GM12878 (cell line): ENCODE measurements at regions not wholly inside any gene's neighbourhood (a gene's known extent, or its start where the extent isn't known, plus 50 kb on each side); places are given as distances from the start of the nearest gene placed in this dataset.

Experiments
- ATAC-seq: fragments of 200-7000 bp; cut with Tn5 transposase; 3 replicates; pipeline ENCODE4 v1.9.1; 2020; ENCODE audit warnings: mild to moderate bottlenecking, moderate library complexity
- BruUV-seq: library from RNA; stranded (reverse); fragments of 400-500 nt; replicated peaks from 2 replicates; lab custom pipeline; 2021; lab: Mats Ljungman, UMichigan
- CTCF ChIA-PET: fragments of 300-600 bp; sonication (Branson Sonifier 250); formaldehyde crosslinking; extraction: SDS; loops from one replicate; lab custom pipeline; 2021; ENCODE audit warnings: inconsistent platforms; lab: Yijun Ruan, JAX
- POLR2A ChIA-PET: fragments of 350-600 bp; formaldehyde crosslinking; extraction: SDS; loops from one replicate; lab custom pipeline; 2021; ENCODE audit warnings: inconsistent platforms; lab: Charles Lee
- RAD21 ChIA-PET: fragments of 300-600 bp; sonication (Branson Sonifier 250); formaldehyde crosslinking; loops from one replicate; lab custom pipeline; 2023; ENCODE audit warnings: antibody characterized with exemption; ENCODE audit not compliant: unreplicated experiment; lab: Charles Lee
- SMC1A ChIA-PET: fragments of 300-600 bp; sonication (Branson Sonifier 250); formaldehyde crosslinking; loops from one replicate; lab custom pipeline; 2023; ENCODE audit not compliant: unreplicated experiment, uncharacterized antibody; lab: Charles Lee
- DNase-seq: peaks from one replicate; pipeline ENCODE4 v3.0.0-alpha.2; 2011; ENCODE audit warnings: low read depth, low spot score
- FAIRE-seq: peaks from 3 replicates; lab custom pipeline; 2011; peaks lifted over from hg19 to GRCh38; lab: Jason Lieb, UNC
- H2AFZ ChIP-seq: 2 replicates; pipeline ENCODE4 v1.6.0; 2011; ENCODE audit warnings: low read depth, low read length, control low read depth; ENCODE audit not compliant: control insufficient read depth
- H3K27ac ChIP-seq: 2 replicates; pipeline ENCODE4 v1.5.1; 2011; ENCODE audit warnings: control low read depth; ENCODE audit not compliant: control insufficient read depth, insufficient read depth
- H3K27me3 ChIP-seq, 2 experiments: replicated peaks in 1 of 2; 2 replicates each; pipeline versions ENCODE4 v1.6.0 to v1.6.1; 2011; ENCODE audit warnings: low read length in 1 of 2; ENCODE audit not compliant: control insufficient read depth in 2 of 2, insufficient read depth in 2 of 2
- H3K36me3 ChIP-seq, 2 experiments: 2 replicates each; pipeline ENCODE4 v1.5.1; 2011; ENCODE audit warnings: low read length in 1 of 2; ENCODE audit not compliant: control insufficient read depth in 2 of 2, insufficient read depth in 2 of 2
- H3K4me1 ChIP-seq: 2 replicates; pipeline ENCODE4 v1.6.1; 2011; ENCODE audit warnings: mild to moderate bottlenecking, low read length, moderate library complexity, mixed read lengths; ENCODE audit not compliant: control insufficient read depth, insufficient read depth
- H3K4me2 ChIP-seq: 2 replicates; pipeline ENCODE4 v1.6.0; 2011; ENCODE audit warnings: control low read depth; ENCODE audit not compliant: control insufficient read depth, insufficient read depth
- H3K4me3 ChIP-seq: fragments of 200-600 bp; sonication (generic); 2 replicates; pipeline ENCODE4 v1.5.1; 2016
- H3K79me2 ChIP-seq: 2 replicates; pipeline ENCODE4 v1.6.0; 2011; ENCODE audit warnings: low read length; ENCODE audit not compliant: control insufficient read depth, insufficient read depth
- H3K9ac ChIP-seq: 2 replicates; pipeline ENCODE4 v1.8.0; 2011; ENCODE audit warnings: low read length, control low read depth, mixed read lengths; ENCODE audit not compliant: control insufficient read depth, insufficient read depth
- H3K9me3 ChIP-seq: replicated peaks from 3 replicates; pipeline ENCODE4 v1.5.1; 2011; ENCODE audit warnings: mild to moderate bottlenecking, low read length; ENCODE audit not compliant: control insufficient read depth, insufficient read depth
- H4K20me1 ChIP-seq: 2 replicates; pipeline ENCODE4 v1.6.0; 2011; ENCODE audit not compliant: control insufficient read depth, insufficient read depth
- BCLAF1 ChIP-seq: fragments of 450-650 bp; IDR thresholded peaks from 2 replicates; pipeline ENCODE4 v1.6.1; 2017; ENCODE audit warnings: antibody characterized with exemption, mild to moderate bottlenecking, moderate library complexity
- E4F1 ChIP-seq: fragments of 450-650 bp; IDR thresholded peaks from 2 replicates; pipeline ENCODE4 v1.6.1; 2018; ENCODE audit warnings: borderline replicate concordance, mild to moderate bottlenecking; ENCODE audit not compliant: partially characterized antibody
- ELK1 ChIP-seq: IDR thresholded peaks from 2 replicates; pipeline ENCODE4 v1.6.1; 2012; ENCODE audit warnings: low read depth, low read length, improper control_type of control experiment
- FOXM1 ChIP-seq: IDR thresholded peaks from 2 replicates; pipeline ENCODE4 v1.6.1; 2012; ENCODE audit warnings: low read depth, mild to moderate bottlenecking, inconsistent platforms, low read length, moderate library complexity
- GABPA ChIP-seq: IDR thresholded peaks from 2 replicates; pipeline ENCODE4 v1.6.1; 2014; ENCODE audit warnings: antibody characterized with exemption, low read depth, mild to moderate bottlenecking, inconsistent platforms
- IRF5 ChIP-seq: fragments of 450-650 bp; IDR thresholded peaks from 2 replicates; pipeline ENCODE4 v1.6.1; 2017; ENCODE audit warnings: borderline replicate concordance
- JUND ChIP-seq: IDR thresholded peaks from 2 replicates; pipeline ENCODE4 v1.6.1; 2012; ENCODE audit warnings: low read depth, mild to moderate bottlenecking, low read length, improper control_type of control experiment, moderate library complexity
- KAT2A ChIP-seq: conservative IDR thresholded peaks from 2 replicates; pipeline ENCODE4 v1.6.1; 2011; ENCODE audit warnings: low read depth, low read length; ENCODE audit not compliant: control insufficient read depth
- NFIC ChIP-seq: IDR thresholded peaks from 2 replicates; pipeline ENCODE4 v1.6.1; 2012; ENCODE audit warnings: low read depth, mild to moderate bottlenecking, inconsistent platforms, low read length, moderate library complexity
- NR2C1 ChIP-seq: fragments of 450-650 bp; IDR thresholded peaks from 2 replicates; pipeline ENCODE4 v1.6.1; 2017; ENCODE audit warnings: antibody characterized with exemption, mild to moderate bottlenecking, moderate library complexity
- RUNX3 ChIP-seq: IDR thresholded peaks from 2 replicates; pipeline ENCODE4 v1.6.1; 2012; ENCODE audit warnings: low read length, inconsistent platforms
- SREBF1 ChIP-seq: IDR thresholded peaks from 2 replicates; pipeline ENCODE4 v1.6.1; 2012; ENCODE audit warnings: mild to moderate bottlenecking, low read length
- SREBF2 ChIP-seq: IDR thresholded peaks from 2 replicates; pipeline ENCODE4 v1.6.1; 2012; ENCODE audit warnings: mild to moderate bottlenecking, low read length
- TCF12 ChIP-seq: IDR thresholded peaks from 2 replicates; pipeline ENCODE4 v1.6.1; 2011; ENCODE audit warnings: low read depth, mild to moderate bottlenecking, low read length
- YBX1 ChIP-seq: fragments of 450-650 bp; IDR thresholded peaks from 2 replicates; pipeline ENCODE4 v1.6.1; 2016; ENCODE audit warnings: antibody characterized with exemption
- ZBED1 ChIP-seq: IDR thresholded peaks from 2 replicates; pipeline ENCODE4 v1.6.1; 2016; ENCODE audit warnings: borderline replicate concordance
- ZNF384 ChIP-seq: IDR thresholded peaks from 2 replicates; pipeline ENCODE4 v1.6.1; 2012; ENCODE audit warnings: low read depth, mild to moderate bottlenecking, low read length, improper control_type of control experiment, borderline replicate concordance
- ZNF622 ChIP-seq: fragments of 450-650 bp; IDR thresholded peaks from 2 replicates; pipeline ENCODE4 v1.6.1; 2017; ENCODE audit warnings: mild to moderate bottlenecking, inconsistent platforms
- ZSCAN29 ChIP-seq: fragments of 450-650 bp; IDR thresholded peaks from 2 replicates; pipeline ENCODE4 v1.6.1; 2017; ENCODE audit warnings: mild to moderate bottlenecking, moderate library complexity
- WGBS: methylation state at CpG from one replicate; pipeline ENCODE4 v1.1.6; 2016; ENCODE audit warnings: low lambda C conversion rate; ENCODE audit not compliant: insufficient replicate concordance, insufficient coverage; ENCODE audit errors: missing lambda C conversion rate; 5-methylcytosine and 5-hydroxymethylcytosine counted together
- in situ Hi-C: fragments of 300-500 bp; cut with MboI; formaldehyde crosslinking; loops from 9 replicates; pipeline ENCODE4 v1.14.3; 2018; ENCODE audit warnings: mixed read lengths
- intact Hi-C: fragments of 100-400 bp; cut with micrococcal nuclease; formaldehyde crosslinking; loops from one replicate; pipeline ENCODE4 v1.14.2; 2022; ENCODE audit not compliant: unreplicated experiment

- FAIRE-seq (no peak), DNase-seq (no peak)
- H3K9me3 ChIP-seq = no peaks in the 10 kb centered on the region; the same call in 2 of the 3 replicates
- no peak overlapping the region for H3K27ac ChIP-seq
- no peaks in the 10 kb centered on the region for H3K27me3 ChIP-seq
- H3K4me3 ChIP-seq = no peak overlapping the region
- intact Hi-C loops = no loop called here
- no peak for TF ChIP-seq NR2C1
- TF ChIP-seq TCF12 = no peak
- TF ChIP-seq YBX1 = no peak
- no peak for TF ChIP-seq GABPA
- no peak for TF ChIP-seq FOXM1
- no peak for TF ChIP-seq ELK1
- no peak for TF ChIP-seq BCLAF1
- no peak for TF ChIP-seq NFIC
- TF ChIP-seq SREBF2 = no peak
- TF ChIP-seq KAT2A = no peak
- no peak for TF ChIP-seq ZBED1
- TF ChIP-seq RUNX3 = no peak
- no peak for TF ChIP-seq SREBF1
- TF ChIP-seq ZNF384 = no peak
- TF ChIP-seq IRF5 = no peak
- TF ChIP-seq ZSCAN29 = no peak
- no peak for TF ChIP-seq ZNF622
- TF ChIP-seq E4F1 = no peak
- no peak for TF ChIP-seq JUND
- TF ChIP-seq, all 136 proteins: peak for 0
- CTCF ChIA-PET = no interaction called here
- SMC1A ChIA-PET = no interaction called here
- Histone ChIP-seq H3K4me2 (no peak overlapping the region), H3K9ac (no peak overlapping the region), H3K79me2 (no peaks in the 10 kb centered on the region), H3K4me1 (no peaks in the 10 kb centered on the region), H2AFZ (no peak overlapping the region), H3K36me3 (no peaks in the 10 kb centered on the region), H4K20me1 (no peaks in the 10 kb centered on the region)
- POLR2A ChIA-PET = no interaction called here
- RAD21 ChIA-PET = no interaction called here
- no peak for ATAC-seq
- 18% methylated on average over 2 of the region's 2 CpGs for WGBS
- in situ Hi-C loops = no loop called here
- BruUV-seq = no TSS peak
Measured at GRCh38 chr16:17817943-17818342, 347.2 kb upstream of the XYLT1 start.
